Upper lobe of left lung (tissue), 4 donors: ENCODE measurements at regions not wholly inside any gene's neighbourhood (a gene's known extent, or its start where the extent isn't known, plus 50 kb on each side); places are given as distances from the start of the nearest gene placed in this dataset.
"Not testable (repeated sequence)": the region's sequence is repeated elsewhere in the genome, so short reads cannot be mapped to it uniquely, and the experiment has no call there.

Source experiments
- CTCF ChIP-seq, 6 experiments: fragments of 450-650 bp in 4 of 6; fragments of 200-600 bp in 2 of 6; sonication (generic) in 2 of 6; IDR thresholded peaks; one replicate each; pipeline ENCODE4 v1.5.1; 2016 to 2019; ENCODE audit warnings: antibody characterized with exemption in 6 of 6
- EP300 ChIP-seq, 4 donors: sonication (generic); formaldehyde crosslinking; IDR thresholded peaks; one replicate each; pipeline ENCODE4 v1.5.1; 2017; ENCODE audit warnings: antibody characterized with exemption in 4 of 4, control low read depth in 2 of 4
- POLR2A ChIP-seq, 4 donors: fragments of 450-650 bp; IDR thresholded peaks; one replicate each; pipeline ENCODE4 v1.5.1; 2016 to 2017; ENCODE audit warnings: antibody characterized with exemption in 4 of 4, mild to moderate bottlenecking in 2 of 4

- not testable (repeated sequence) for TF ChIP-seq CTCF, EP300, POLR2A (IDR thresholded peaks at IDR 0.05)
Measured at GRCh38 chr10:33584596-33584995, 250.1 kb upstream of the NRP1 start.
